ENCODE measurements at regions not wholly inside any gene's neighbourhood (a gene's known extent, or its start where the extent isn't known, plus 50 kb on each side); places are given as distances from the start of the nearest gene placed in this dataset.

DNA sequence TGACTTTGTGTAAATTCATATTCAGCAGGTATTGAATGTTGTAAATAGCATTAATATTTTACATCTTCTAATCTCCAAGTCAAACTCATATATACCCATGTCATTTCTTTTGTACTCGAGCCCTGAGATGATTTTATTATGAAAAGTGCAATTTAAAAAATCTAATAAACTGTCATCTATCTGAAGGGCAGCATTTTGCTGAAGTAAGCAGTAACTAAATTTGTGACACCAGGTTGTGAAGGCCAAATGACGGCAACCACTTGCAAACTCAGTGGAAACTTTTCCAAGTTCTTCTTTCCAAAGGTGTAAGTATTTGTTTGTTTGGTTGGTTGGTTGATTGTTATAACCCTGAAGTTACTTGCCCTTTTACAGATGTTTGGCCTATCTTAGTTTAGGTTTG lies 188.3 kb downstream of the GPR37 start:
- TF ChIP-seq CHD2 (IDR thresholded peaks at IDR 0.05; ENCODE audit: low read length, partially characterized antibody) = no peak
- no peak for TF ChIP-seq YY1 (IDR thresholded peaks at IDR 0.05; ENCODE audit: low read depth)
- no peak for TF ChIP-seq MEF2A (IDR thresholded peaks at IDR 0.05; ENCODE audit: borderline replicate concordance, low read depth)
- no peak for TF ChIP-seq RXRA (IDR thresholded peaks at IDR 0.05; ENCODE audit: borderline replicate concordance, low read depth)
- no peak for TF ChIP-seq EZH2phosphoT487 (IDR thresholded peaks at IDR 0.05; ENCODE audit: borderline replicate concordance, low read depth)
- no peak for TF ChIP-seq NRF1 (IDR thresholded peaks at IDR 0.05; ENCODE audit: low read depth, low read length)
- no peak for TF ChIP-seq FOXJ3 (CRISPR knock-in tag; IDR thresholded peaks at IDR 0.05)
- TF ChIP-seq TCF12 (IDR thresholded peaks at IDR 0.05) = no peak
- no peak for TF ChIP-seq NFIC (IDR thresholded peaks at IDR 0.05; ENCODE audit: borderline replicate concordance)
- TF ChIP-seq, protein P1, sequence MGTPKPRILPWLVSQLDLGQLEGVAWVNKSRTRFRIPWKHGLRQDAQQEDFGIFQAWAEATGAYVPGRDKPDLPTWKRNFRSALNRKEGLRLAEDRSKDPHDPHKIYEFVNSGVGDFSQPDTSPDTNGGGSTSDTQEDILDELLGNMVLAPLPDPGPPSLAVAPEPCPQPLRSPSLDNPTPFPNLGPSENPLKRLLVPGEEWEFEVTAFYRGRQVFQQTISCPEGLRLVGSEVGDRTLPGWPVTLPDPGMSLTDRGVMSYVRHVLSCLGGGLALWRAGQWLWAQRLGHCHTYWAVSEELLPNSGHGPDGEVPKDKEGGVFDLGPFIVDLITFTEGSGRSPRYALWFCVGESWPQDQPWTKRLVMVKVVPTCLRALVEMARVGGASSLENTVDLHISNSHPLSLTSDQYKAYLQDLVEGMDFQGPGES (IDR thresholded peaks at IDR 0.05; ENCODE audit: low read depth, low read length) = no peak
- TF ChIP-seq MAX (IDR thresholded peaks at IDR 0.05; ENCODE audit: low read depth) = no peak
- TF ChIP-seq, protein P2, sequence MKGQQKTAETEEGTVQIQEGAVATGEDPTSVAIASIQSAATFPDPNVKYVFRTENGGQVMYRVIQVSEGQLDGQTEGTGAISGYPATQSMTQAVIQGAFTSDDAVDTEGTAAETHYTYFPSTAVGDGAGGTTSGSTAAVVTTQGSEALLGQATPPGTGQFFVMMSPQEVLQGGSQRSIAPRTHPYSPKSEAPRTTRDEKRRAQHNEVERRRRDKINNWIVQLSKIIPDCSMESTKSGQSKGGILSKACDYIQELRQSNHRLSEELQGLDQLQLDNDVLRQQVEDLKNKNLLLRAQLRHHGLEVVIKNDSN (IDR thresholded peaks at IDR 0.05; ENCODE audit: borderline replicate concordance, low read depth) = no peak
- Histone ChIP-seq H3K9me3 (no peaks in the 10 kb centered on the region), H3K4me1 (ENCODE audit: control insufficient read depth in 1 of 2, insufficient read depth in 2 of 2, low read depth in 1 of 2, low read length in 1 of 2) (no peaks in the 10 kb centered on the region; a peak in 1 of 4 replicates), H3K4me3 (ENCODE audit: low read depth in 2 of 2, low read length in 1 of 2) (no peak overlapping the region), H3K4me2 (no peak overlapping the region), H3K36me3 (replicated peaks in 1 of 2; ENCODE audit: control insufficient read depth in 1 of 2, insufficient read depth in 2 of 2, low read length in 1 of 2) (no peaks in the 10 kb centered on the region), H3K9ac (no peak overlapping the region), H2AFZ (ENCODE audit: low read depth) (no peak overlapping the region), H3K79me2 (ENCODE audit: insufficient read depth) (no peaks in the 10 kb centered on the region), H3K27ac (ENCODE audit: low read depth in 2 of 2, low read length in 1 of 2) (no peak overlapping the region), H3K9me2 (no peaks in the 10 kb centered on the region), H3F3A (replicated peaks; ENCODE audit: insufficient read depth) (no peaks in the 10 kb centered on the region), H3K27me3 (ENCODE audit: insufficient read depth) (no peaks in the 10 kb centered on the region), H4K20me1 (ENCODE audit: insufficient read depth) (no peaks in the 10 kb centered on the region)
- 51% methylated on average over 2 of the region's 2 CpGs for WGBS (ENCODE audit: low lambda C conversion rate)
- POLR2A ChIA-PET = no interaction called here
- CTCF ChIA-PET = no interaction called here
- DNase-seq = no peak

DNA sequence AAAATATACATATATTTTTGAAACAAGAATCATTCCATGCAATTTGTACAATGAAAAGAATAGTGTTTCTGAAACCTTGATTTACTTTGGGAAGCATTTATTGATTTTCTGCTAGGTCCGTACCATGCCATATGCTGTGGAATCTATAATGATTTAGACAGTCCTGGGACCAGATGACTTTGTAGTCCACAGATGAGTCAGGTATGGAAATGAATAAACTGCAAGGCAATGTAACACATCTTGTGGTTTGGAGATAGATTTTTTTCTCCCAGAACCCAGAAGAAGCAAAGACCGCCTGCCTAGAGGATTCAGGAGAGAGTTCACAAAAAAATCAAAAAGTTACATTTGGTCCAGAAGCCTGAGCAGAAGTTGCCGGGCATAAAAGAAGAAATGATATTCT lies 190.4 kb downstream of the GPR37 start:
- Histone ChIP-seq H4K20me1 (ENCODE audit: insufficient read depth) (no peaks in the 10 kb centered on the region), H3K4me2 (no peak overlapping the region), H3K4me3 (ENCODE audit: low read depth in 2 of 2, low read length in 1 of 2) (no peak overlapping the region), H3K27ac (ENCODE audit: low read depth in 2 of 2, low read length in 1 of 2) (no peak overlapping the region), H3F3A (replicated peaks; ENCODE audit: insufficient read depth) (no peaks in the 10 kb centered on the region), H3K9ac (no peak overlapping the region), H3K27me3 (ENCODE audit: insufficient read depth) (no peaks in the 10 kb centered on the region), H2AFZ (ENCODE audit: low read depth) (no peak overlapping the region), H3K9me2 (no peaks in the 10 kb centered on the region), H3K4me1 (ENCODE audit: control insufficient read depth in 1 of 2, insufficient read depth in 2 of 2, low read depth in 1 of 2, low read length in 1 of 2) (no peaks in the 10 kb centered on the region; a peak in 1 of 4 replicates), H3K79me2 (ENCODE audit: insufficient read depth) (no peaks in the 10 kb centered on the region), H3K36me3 (replicated peaks in 1 of 2; ENCODE audit: control insufficient read depth in 1 of 2, insufficient read depth in 2 of 2, low read length in 1 of 2) (no peaks in the 10 kb centered on the region), H3K9me3 (no peaks in the 10 kb centered on the region)
- ChIA-PET POLR2A (no interaction called here), CTCF (no interaction called here)
- 71% methylated on average over 3 of the region's 3 CpGs for WGBS (ENCODE audit: low lambda C conversion rate)
- TF ChIP-seq NFIC (IDR thresholded peaks at IDR 0.05; ENCODE audit: borderline replicate concordance) (no peak), USF2 (IDR thresholded peaks at IDR 0.05; ENCODE audit: borderline replicate concordance, low read depth, low read length) (no peak), TCF12 (IDR thresholded peaks at IDR 0.05) (no peak), TEAD4 (IDR thresholded peaks at IDR 0.05; ENCODE audit: borderline replicate concordance, insufficient read depth) (no peak), POLR2AphosphoS5 (IDR thresholded peaks at IDR 0.05; ENCODE audit: low read depth, low read length) (no peak)
- DNase-seq = no peak

All from SK-N-SH (cell line).